GM18505 (cell line): ENCODE measurements at regions not wholly inside any gene's neighbourhood (a gene's known extent, or its start where the extent isn't known, plus 50 kb on each side); places are given as distances from the start of the nearest gene placed in this dataset.

ENCODE experiments used
- ATAC-seq: cut with Tn5 transposase; IDR thresholded peaks from one replicate; pipeline ENCODE4 v1.9.1; 2021; ENCODE audit not compliant: unreplicated experiment
- POLR2A ChIP-seq: IDR thresholded peaks from 4 replicates; pipeline ENCODE4 v1.6.1; 2011; ENCODE audit warnings: borderline replicate concordance; ENCODE audit not compliant: insufficient read depth, insufficient read length; ENCODE audit errors: extremely low read depth

GRCh38 chr2:147355706-147356105, 489.1 kb upstream of the ACVR2A start:
- TF ChIP-seq POLR2A = no peak
- no peak for ATAC-seq

DNA sequence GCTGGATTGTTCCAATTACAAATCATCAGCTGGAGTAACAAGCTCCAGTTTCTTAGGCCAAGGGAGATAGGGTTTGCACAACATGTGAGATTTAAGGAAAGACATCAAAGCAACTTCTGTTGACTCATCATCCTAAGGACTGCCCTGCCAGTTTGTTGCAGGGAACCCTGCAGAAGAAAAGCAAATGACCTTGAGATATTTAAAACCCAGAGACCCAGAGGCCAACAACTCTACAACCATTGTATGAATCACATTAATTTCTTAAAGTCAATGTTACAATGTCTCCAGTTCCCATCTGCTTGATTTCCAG, 491.8 kb upstream of the ACVR2A start:
- TF ChIP-seq POLR2A = no peak

DNA sequence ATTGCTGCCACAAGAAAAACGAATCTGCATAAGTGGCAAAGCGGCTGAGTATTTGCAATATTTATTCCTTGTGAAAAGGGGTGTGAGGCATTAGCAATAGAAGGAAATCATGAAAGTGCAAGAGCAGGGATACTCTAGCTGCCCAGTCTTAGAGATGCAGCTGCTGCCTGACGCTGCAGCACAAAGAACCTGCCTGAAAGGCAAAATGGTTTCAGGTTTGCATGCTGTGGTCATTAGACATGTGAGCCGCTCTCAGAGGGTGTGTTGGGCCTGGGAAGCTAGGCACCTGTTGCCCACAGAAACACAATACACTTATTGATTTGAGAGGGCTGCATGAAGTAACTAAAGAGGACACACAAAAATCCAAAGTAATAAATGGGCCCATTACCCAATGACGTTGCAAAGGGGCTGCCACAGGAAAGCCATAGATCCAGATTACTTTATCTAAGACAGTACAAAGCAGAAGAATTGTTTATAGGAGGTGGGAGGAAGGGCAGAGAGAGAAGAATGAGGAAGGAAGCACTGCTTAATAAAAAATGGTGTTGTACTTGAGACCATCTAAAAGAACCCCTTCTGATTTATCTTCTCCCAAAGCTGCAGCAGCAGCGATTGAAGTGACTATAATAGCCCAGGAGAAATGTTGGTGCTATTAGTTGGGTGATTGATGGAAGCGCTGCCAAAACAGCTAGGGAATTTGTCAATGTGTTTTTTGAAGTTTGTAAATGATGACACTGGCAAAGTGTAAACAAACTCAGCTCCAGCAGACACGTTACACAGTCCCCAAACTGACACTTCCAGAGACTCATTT, 492.4 kb upstream of the ACVR2A start:
- TF ChIP-seq POLR2A = no peak
- no peak for ATAC-seq

More for the DNA sequence above, 491.8 kb upstream of the ACVR2A start:
- ATAC-seq = no peak

- no peak for TF ChIP-seq POLR2A
- no peak for ATAC-seq
These were observed 493.0 kb upstream of the ACVR2A start for GRCh38 chr2:147351784-147352183.

- no peak for ATAC-seq
- TF ChIP-seq POLR2A = no peak
These were observed 495.8 kb upstream of the ACVR2A start for GRCh38 chr2:147348931-147349555.

DNA sequence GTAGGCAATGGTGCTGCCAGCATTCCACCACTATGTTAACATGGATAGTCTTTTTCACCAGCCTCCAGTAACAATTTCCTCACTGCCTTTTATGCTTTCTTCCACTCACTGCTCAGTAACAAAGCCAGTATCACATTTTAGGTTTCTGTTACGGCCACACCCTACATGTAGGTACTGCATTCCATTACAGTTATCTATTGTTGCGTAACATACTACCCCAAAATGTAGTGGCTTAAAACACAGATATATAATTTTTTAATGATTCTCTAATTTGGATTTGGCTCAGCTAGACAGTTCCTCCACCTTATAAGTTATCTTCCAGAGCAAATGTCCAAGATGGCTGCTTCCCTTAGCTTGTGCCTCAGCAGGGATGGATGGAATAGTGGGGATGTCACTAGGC, 498.7 kb upstream of the ACVR2A start:
- TF ChIP-seq POLR2A = no peak
- ATAC-seq = no peak

GRCh38 chr2:147345246-147345645, 499.6 kb upstream of the ACVR2A start:
- TF ChIP-seq POLR2A = no peak
- no peak for ATAC-seq

GRCh38 chr2:147342329-147342728, 502.5 kb upstream of the ACVR2A start:
- TF ChIP-seq POLR2A = no peak
- ATAC-seq = no peak

- ATAC-seq = peak; percentile 74
- TF ChIP-seq POLR2A = no peak
These were observed 512.9 kb upstream of the ACVR2A start for GRCh38 chr2:147331790-147332419.

DNA sequence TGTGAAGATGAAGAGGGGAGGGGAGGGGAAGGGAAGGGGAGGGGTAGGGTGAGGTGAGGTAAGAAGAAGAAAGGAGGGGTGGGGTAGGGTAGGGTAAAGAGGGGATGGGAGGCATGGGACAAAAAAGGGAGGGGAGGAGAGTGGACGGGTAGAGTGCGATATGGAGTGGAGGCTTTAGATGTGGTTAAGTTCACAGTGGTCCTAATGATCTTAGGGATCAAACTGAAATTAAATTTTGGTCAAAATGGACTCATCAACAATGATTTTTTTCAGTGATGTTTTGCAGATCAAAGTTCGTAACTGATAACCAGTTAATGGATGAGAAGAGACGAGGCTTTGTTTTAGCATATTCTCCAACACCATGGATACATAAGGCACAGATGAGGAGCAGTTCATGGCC, 513.9 kb upstream of the ACVR2A start:
- ATAC-seq = no peak
- no peak for TF ChIP-seq POLR2A

- ATAC-seq = no peak
- no peak for TF ChIP-seq POLR2A
These were observed 517.2 kb upstream of the ACVR2A start for GRCh38 chr2:147327613-147328012.

DNA sequence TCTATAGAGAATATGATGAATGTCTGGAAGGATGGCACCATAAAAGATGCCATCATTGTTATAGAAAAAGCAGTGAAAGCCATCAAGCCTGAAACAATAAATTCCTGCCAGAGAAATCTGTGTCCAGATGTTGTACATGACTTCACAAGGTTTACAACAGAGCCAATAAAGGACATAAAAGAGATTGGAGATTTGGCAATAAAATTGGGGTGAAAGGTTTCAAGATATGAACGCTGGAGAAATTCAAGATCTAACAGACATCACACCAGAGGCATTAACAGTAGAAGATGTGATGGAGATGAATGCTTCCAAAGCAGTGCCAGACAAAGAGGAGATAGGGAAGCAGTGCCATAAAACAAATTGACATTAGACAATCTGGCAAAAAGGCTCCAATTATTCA, 518.8 kb upstream of the ACVR2A start:
- ATAC-seq = no peak
- no peak for TF ChIP-seq POLR2A

- TF ChIP-seq POLR2A = no peak
- ATAC-seq = no peak
These were observed 524.7 kb upstream of the ACVR2A start for GRCh38 chr2:147320146-147320545.

DNA sequence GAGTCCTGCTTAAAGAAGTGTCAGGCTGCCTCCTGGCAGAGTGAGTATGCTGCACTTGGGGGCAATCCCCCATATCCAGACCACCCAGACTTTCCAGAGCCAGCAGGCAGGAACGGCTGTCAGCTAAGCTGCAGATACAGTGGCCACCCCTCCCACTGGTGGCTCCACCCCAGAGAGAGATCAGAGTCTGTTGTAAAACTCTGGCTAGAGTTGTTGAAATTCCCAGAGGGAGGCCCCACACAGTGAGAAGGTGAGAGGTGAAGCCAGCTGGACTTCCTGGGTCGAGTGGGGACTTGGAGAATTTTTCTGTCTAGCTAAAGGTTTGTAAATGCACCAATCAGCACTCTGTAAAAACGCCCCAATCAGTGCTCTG, 533.8 kb upstream of the ACVR2A start:
- no peak for TF ChIP-seq POLR2A
- ATAC-seq = no peak
